H9 (cell line): ENCODE measurements at regions not wholly inside any gene's neighbourhood (a gene's known extent, or its start where the extent isn't known, plus 50 kb on each side); places are given as distances from the start of the nearest gene placed in this dataset.

ENCODE experiments used
- DNase-seq: peaks from one replicate; pipeline ENCODE4 v3.0.0-alpha.2; 2017
- H2AFZ ChIP-seq: one replicate; pipeline ENCODE4 v1.6.1; 2013; ENCODE audit warnings: mild to moderate bottlenecking, low read length, control low read depth, moderate library complexity
- H2AK5ac ChIP-seq: 2 replicates; pipeline ENCODE4 v1.6.1; 2013; ENCODE audit warnings: low read length, control low read depth, mixed read lengths; ENCODE audit not compliant: insufficient read length
- H2BK120ac ChIP-seq: one replicate; pipeline ENCODE4 v1.6.1; 2013; ENCODE audit warnings: low read depth, mild to moderate bottlenecking, low read length, control low read depth, inconsistent platforms; ENCODE audit not compliant: poor library complexity, severe bottlenecking
- H2BK12ac ChIP-seq: 2 replicates; pipeline ENCODE4 v1.6.1; 2013; ENCODE audit warnings: low read length, control low read depth, mixed read lengths, low read depth; ENCODE audit not compliant: insufficient read length
- H2BK15ac ChIP-seq: 2 replicates; pipeline ENCODE4 v1.6.1; 2013; ENCODE audit warnings: low read depth, low read length, control low read depth
- H2BK20ac ChIP-seq: one replicate; pipeline ENCODE4 v1.6.1; 2013; ENCODE audit warnings: low read depth, mild to moderate bottlenecking, low read length, control low read depth, inconsistent platforms; ENCODE audit not compliant: poor library complexity, severe bottlenecking
- H2BK5ac ChIP-seq: 2 replicates; pipeline ENCODE4 v1.6.1; 2013; ENCODE audit warnings: low read length, control low read depth, mixed read lengths; ENCODE audit not compliant: insufficient read length
- H3K14ac ChIP-seq: 2 replicates; pipeline ENCODE4 v1.6.1; 2013; ENCODE audit warnings: low read length, control low read depth; ENCODE audit not compliant: insufficient read depth
- H3K18ac ChIP-seq: 2 replicates; pipeline ENCODE4 v1.6.1; 2013; ENCODE audit warnings: low read depth, mild to moderate bottlenecking, mixed read lengths, low read length, control low read depth; ENCODE audit not compliant: insufficient read length
- H3K23ac ChIP-seq: 2 replicates; pipeline ENCODE4 v1.6.1; 2013; ENCODE audit warnings: low read length, control low read depth, mixed read lengths, low read depth; ENCODE audit not compliant: insufficient read length
- H3K23me2 ChIP-seq: 2 replicates; pipeline ENCODE4 v1.6.1; 2013; ENCODE audit warnings: low read depth, mild to moderate bottlenecking, mixed read lengths, low read length, control low read depth; ENCODE audit not compliant: insufficient read length, poor library complexity, severe bottlenecking
- H3K27ac ChIP-seq: 2 replicates; pipeline ENCODE4 v1.5.1; 2013; ENCODE audit warnings: low read length, control low read depth, mixed read lengths, low read depth; ENCODE audit not compliant: insufficient read length
- H3K27me3 ChIP-seq: 2 replicates; pipeline ENCODE4 v1.6.1; 2013; ENCODE audit warnings: low read length, control low read depth, inconsistent platforms; ENCODE audit not compliant: insufficient read depth
- H3K4ac ChIP-seq: 2 replicates; pipeline ENCODE4 v1.6.1; 2013; ENCODE audit warnings: low read depth, mild to moderate bottlenecking, control low read depth, inconsistent platforms, low read length, moderate library complexity
- H3K4me1 ChIP-seq: 2 replicates; pipeline ENCODE4 v1.6.1; 2013; ENCODE audit warnings: low read length, control low read depth, inconsistent platforms; ENCODE audit not compliant: insufficient read depth
- H3K4me2 ChIP-seq: 2 replicates; pipeline ENCODE4 v1.6.1; 2013; ENCODE audit warnings: low read length, control low read depth, mixed read lengths; ENCODE audit not compliant: insufficient read length, insufficient read depth
- H3K56ac ChIP-seq: 2 replicates; pipeline ENCODE4 v1.6.1; 2013; ENCODE audit warnings: low read depth, mild to moderate bottlenecking, mixed read lengths, low read length, control low read depth; ENCODE audit not compliant: insufficient read length
- H3K79me1 ChIP-seq: 2 replicates; pipeline ENCODE4 v1.6.1; 2013; ENCODE audit warnings: low read depth, mild to moderate bottlenecking, moderate library complexity, low read length, control low read depth, inconsistent platforms; ENCODE audit not compliant: insufficient read depth, poor library complexity, severe bottlenecking
- H3K79me2 ChIP-seq: 2 replicates; pipeline ENCODE4 v1.6.1; 2013; ENCODE audit warnings: low read length, control low read depth, inconsistent platforms; ENCODE audit not compliant: insufficient read depth
- H3K9ac ChIP-seq: 2 replicates; pipeline ENCODE4 v1.6.1; 2013; ENCODE audit warnings: low read length, control low read depth, mixed read lengths; ENCODE audit not compliant: insufficient read length; ENCODE audit errors: extremely low read depth
- H3K9me3 ChIP-seq: one replicate; pipeline ENCODE4 v1.6.1; 2013; ENCODE audit warnings: low read depth, low read length, inconsistent platforms; ENCODE audit not compliant: control insufficient read depth
- H3T11ph ChIP-seq: one replicate; pipeline ENCODE4 v1.6.1; 2013; ENCODE audit warnings: mild to moderate bottlenecking, low read length, control low read depth, inconsistent platforms
- H4K20me1 ChIP-seq: one replicate; pipeline ENCODE4 v1.6.1; 2013; ENCODE audit not compliant: control insufficient read depth, insufficient read length, insufficient read depth
- H4K5ac ChIP-seq: 2 replicates; pipeline ENCODE4 v1.6.1; 2013; ENCODE audit warnings: low read depth, mild to moderate bottlenecking, mixed read lengths, low read length, control low read depth; ENCODE audit not compliant: insufficient read length
- H4K8ac ChIP-seq: replicated peaks from 2 replicates; pipeline ENCODE4 v1.6.1; 2013; ENCODE audit warnings: low read length, control low read depth, mixed read lengths, low read depth; ENCODE audit not compliant: insufficient read length
- H4K91ac ChIP-seq: 2 replicates; pipeline ENCODE4 v1.6.1; 2013; ENCODE audit warnings: low read depth, mild to moderate bottlenecking, moderate library complexity, mixed read lengths, low read length, control low read depth; ENCODE audit not compliant: insufficient read length
- H3K27ac Mint-ChIP-seq, 3 experiments: 2 replicates in 2 of 3; 3 replicates in 1 of 3; pipeline ENCODE4 v1.8.0; 2020 to 2021; ENCODE audit warnings: mixed read lengths in 3 of 3, mild to moderate bottlenecking in 1 of 3, moderate library complexity in 1 of 3
- H3K27me3 Mint-ChIP-seq: 2 replicates; pipeline ENCODE4 v1.8.0; 2021; ENCODE audit warnings: low read depth, mild to moderate bottlenecking, moderate library complexity, mixed read lengths
- H3K36me3 Mint-ChIP-seq, 3 experiments: 2 replicates in 2 of 3; 3 replicates in 1 of 3; pipeline ENCODE4 v1.8.0; 2020 to 2021; ENCODE audit warnings: low read depth in 3 of 3, mixed read lengths in 3 of 3; ENCODE audit not compliant: insufficient read depth in 1 of 3
- H3K4me1 Mint-ChIP-seq, 2 experiments: 2 replicates each; pipeline ENCODE4 v1.8.0; 2020; ENCODE audit warnings: mixed read lengths in 2 of 2
- H3K4me3 Mint-ChIP-seq, 2 experiments: 2 replicates in 1 of 2; 3 replicates in 1 of 2; pipeline ENCODE4 v1.8.0; 2020 to 2021; ENCODE audit warnings: mild to moderate bottlenecking in 2 of 2, mixed read lengths in 2 of 2, moderate library complexity in 1 of 2
- H3K9me3 Mint-ChIP-seq, 2 experiments: 2 replicates in 1 of 2; 3 replicates in 1 of 2; pipeline ENCODE4 v1.8.0; 2020; ENCODE audit warnings: mild to moderate bottlenecking in 2 of 2, mixed read lengths in 2 of 2, moderate library complexity in 1 of 2
- CTCF ChIP-seq: fragments of 200-600 bp; sonication (generic); conservative IDR thresholded peaks from 3 replicates; pipeline ENCODE4 v1.8.0; 2021; ENCODE audit warnings: antibody characterized with exemption, mild to moderate bottlenecking
- WGBS: extraction: QIAGEN DNeasy Blood & Tissue Kit; methylation state at CpG from one replicate; pipeline ENCODE4 v1.1.7; 2013; ENCODE audit warnings: missing lambda C conversion rate, low lambda C conversion rate, mixed read lengths; ENCODE audit not compliant: insufficient read length; ENCODE audit errors: extremely low coverage; 5-methylcytosine and 5-hydroxymethylcytosine counted together

- H3K9me3 Mint-ChIP-seq = no peaks in the 10 kb centered on the region; a peak in 1 of 5 replicates
- no peaks in the 10 kb centered on the region; a peak in 2 of 7 replicates for H3K36me3 Mint-ChIP-seq
- no peak for TF ChIP-seq CTCF
- Histone ChIP-seq H3K4ac (no peak overlapping the region), H4K8ac (no peak overlapping the region), H4K91ac (no peak overlapping the region), H3K23ac (no peak overlapping the region), H2BK20ac (no peak overlapping the region), H3T11ph (no peak overlapping the region), H3K4me1 (no peaks in the 10 kb centered on the region), H3K18ac (no peak overlapping the region), H3K23me2 (no peaks in the 10 kb centered on the region), H3K9ac (no peak overlapping the region), H2BK15ac (no peak overlapping the region), H3K9me3 (no peaks in the 10 kb centered on the region), H3K79me1 (no peaks in the 10 kb centered on the region), H3K79me2 (no peaks in the 10 kb centered on the region), H3K27me3 (no peaks in the 10 kb centered on the region), H3K27ac (no peak overlapping the region), H4K5ac (no peak overlapping the region), H2AFZ (no peak overlapping the region), H2BK120ac (no peak overlapping the region), H4K20me1 (no peaks in the 10 kb centered on the region), H2BK5ac (no peak overlapping the region), H3K14ac (no peak overlapping the region), H2AK5ac (no peak overlapping the region), H2BK12ac (no peak overlapping the region), H3K4me2 (no peak overlapping the region), H3K56ac (no peak overlapping the region)
- peaks cover 8% of the 10 kb centered on the region for H3K27me3 Mint-ChIP-seq
- DNase-seq = no peak
- no peak overlapping the region for H3K4me3 Mint-ChIP-seq
- no peaks in the 10 kb centered on the region for H3K4me1 Mint-ChIP-seq
- no CpG with 5 or more reads among the region's 2 CpGs for WGBS
- H3K27ac Mint-ChIP-seq = no peak overlapping the region
These were observed 189.4 kb upstream of the NCAM1 start for GRCh38 chr11:112771851-112772250.
